GM18517 (cell line): ENCODE measurements at regions not wholly inside any gene's neighbourhood (a gene's known extent, or its start where the extent isn't known, plus 50 kb on each side); places are given as distances from the start of the nearest gene placed in this dataset.
"Not testable (repeated sequence)": the region's sequence is repeated elsewhere in the genome, so short reads cannot be mapped to it uniquely, and the experiment has no call there.

Experiments
- ATAC-seq: cut with Tn5 transposase; IDR thresholded peaks from one replicate; pipeline ENCODE4 v1.9.1; 2021; ENCODE audit warnings: mild to moderate bottlenecking, moderate library complexity; ENCODE audit not compliant: unreplicated experiment

DNA sequence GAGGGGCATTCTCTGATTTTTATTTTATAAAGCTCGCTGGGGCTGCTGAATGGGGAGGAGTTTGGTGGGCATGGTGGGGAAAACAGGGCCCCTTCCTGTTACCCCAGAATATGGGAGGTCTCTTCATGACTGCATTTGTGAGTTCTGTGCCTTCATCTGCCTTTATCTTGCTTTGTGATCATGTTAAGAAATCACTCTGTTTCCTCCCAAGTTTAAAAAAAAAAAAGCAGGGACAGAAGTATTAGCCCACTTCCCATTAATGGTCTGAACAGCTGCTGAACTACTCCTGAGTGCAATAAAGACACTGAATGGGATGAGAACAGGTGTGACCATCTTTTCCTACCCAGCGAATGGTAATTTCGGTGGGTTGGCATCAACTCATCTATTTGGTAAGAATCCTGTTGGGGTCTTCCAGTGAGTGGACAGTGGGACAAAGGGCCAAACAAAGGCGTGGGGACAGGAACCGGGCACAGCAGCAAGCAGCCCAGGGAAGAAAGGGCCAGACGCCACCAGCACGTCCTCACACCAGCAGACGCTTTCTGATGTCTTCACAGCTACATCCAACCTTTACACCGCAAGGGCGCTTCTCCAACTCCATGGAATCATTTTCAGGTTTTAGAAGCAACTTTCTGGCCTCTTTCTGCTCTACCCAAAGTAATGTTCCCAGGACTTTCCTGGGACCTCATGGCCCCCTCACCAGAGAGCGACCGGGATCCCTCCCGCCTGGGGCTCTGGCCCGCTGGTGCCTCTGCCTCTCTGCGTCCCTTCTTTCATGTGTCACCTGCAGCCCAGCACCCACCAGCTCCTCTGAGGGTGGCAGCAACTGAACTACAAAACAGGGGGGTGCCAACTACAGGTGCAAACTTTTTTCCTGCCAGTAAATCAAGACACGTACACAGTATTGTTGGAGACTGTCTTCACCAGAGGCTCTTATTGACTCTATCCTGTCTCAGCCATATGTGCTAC lies 160.2 kb downstream of the ADSS2 start:
- no peak for ATAC-seq

DNA sequence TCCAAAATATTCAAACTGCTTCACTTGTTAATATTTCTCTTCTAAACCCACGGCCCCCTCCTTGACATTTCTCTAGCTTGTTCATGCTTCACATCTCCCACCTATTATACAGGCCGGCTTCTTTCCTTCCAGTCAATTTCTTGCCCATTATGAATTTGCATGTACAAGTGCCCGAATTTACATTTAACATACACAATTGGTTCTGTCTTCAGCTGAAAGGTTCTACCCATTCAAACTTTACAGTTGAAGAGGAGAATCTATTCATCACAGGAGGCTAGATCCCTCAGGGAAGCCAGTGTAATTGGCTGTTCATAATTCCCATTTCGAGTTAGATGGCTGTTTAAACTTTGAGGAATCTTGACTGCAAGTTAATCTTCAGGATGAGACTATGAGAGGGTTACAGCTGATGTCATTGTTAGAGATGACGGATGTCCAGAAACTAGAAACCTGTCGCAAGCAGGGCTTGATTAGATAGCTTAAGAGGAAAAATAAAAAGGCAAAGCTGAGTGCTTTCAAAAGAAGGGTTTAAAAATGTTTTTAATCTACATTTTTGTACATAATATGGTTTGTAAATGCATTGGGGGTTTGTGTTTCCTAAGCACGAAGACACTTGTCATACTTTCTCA lies 157.0 kb downstream of the ADSS2 start:
- no peak for ATAC-seq

DNA sequence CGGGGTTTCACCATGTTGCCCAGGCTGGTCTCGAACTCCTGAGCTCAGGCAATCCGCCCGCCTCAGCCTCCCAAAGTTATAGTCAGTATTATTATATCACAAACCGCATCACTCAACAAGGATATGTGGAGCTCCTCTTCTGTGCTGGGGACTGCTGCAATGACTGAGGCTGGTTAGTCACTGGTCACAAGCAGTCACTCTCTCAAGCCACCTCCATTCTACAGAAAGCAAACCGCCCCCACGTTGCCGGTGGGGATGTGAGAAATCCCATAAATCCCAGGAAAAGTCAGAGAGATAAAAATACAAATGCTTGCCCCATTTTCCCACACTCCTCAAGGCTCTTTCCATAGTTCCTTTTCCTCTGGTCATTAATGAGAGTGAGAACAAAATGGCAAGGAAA lies 155.7 kb downstream of the ADSS2 start:
- no peak for ATAC-seq

DNA sequence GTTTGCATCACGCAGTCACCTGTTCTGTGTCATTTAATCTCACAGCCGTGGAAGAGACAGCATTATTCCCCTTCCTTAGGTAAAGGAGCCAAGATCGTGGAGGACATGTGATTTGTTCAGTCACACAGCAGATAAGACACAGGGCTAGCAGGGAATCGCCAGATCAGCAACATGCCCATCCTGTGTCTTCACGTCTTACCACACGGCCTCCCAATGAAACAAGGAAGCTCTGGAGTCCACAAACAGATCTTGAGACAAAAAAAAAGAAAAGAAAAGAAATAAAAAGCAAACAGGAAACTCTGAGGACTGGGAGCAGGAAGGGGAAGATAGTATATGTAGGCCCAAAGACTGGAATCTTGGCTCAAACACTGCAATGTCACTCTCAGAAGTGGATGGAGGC lies 155.3 kb downstream of the ADSS2 start:
- ATAC-seq = no peak

DNA sequence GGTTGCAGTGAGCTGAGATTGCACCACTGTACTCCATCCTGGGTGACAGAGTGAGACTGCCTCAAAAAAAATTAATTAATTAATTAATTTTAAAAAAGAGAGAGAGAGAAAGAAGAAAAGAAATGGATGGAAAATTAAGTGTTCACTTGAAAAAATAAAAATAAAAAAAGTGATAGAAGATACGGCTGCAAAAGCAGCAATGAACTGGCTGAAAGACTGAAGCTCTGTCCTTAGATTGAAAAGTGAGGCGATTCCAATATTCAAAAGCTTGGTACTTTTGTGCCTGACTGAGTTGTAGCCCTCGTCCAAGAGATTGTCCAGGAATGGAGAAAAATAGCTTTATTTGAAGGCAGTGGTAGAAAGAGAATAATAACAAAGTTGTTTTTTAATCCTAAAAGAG lies 154.6 kb downstream of the ADSS2 start:
- no peak for ATAC-seq

DNA sequence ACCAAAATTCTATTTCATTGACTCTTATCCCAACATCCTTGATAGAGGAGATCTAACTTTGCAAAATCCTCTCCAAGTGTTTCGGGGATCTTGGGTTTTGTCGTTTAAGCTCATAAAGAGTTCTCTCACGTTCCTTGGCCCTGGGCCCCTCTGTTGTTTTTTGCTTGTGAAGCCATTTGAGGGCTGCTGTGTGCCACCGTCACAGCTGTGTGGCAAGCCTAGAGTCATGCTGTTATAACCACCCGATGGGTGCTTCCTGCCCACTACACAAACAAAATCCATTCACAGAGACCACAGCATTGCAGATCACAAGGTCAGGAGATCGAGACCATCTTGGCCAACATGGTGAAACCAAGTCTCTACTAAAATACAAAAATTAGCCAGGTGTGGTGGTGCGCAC lies 154.1 kb downstream of the ADSS2 start:
- no peak for ATAC-seq

DNA sequence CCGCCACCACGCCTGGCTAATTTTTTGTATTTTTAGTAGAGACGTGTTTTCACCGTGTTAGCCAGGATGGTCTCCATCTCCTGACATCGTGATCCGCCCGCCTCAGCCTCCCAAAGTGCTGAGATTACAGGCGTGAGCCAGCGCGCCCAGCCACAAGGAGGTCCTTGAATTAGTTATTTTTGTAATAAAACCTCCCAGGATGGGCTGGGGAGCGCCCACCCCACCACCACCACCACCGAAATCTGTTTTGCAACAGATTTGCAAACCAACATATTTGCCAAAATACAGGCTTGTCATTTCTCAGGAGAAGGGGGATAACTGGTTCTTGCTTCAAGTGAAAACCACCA lies 151.7 kb downstream of the ADSS2 start:
- ATAC-seq = not testable (repeated sequence)

DNA sequence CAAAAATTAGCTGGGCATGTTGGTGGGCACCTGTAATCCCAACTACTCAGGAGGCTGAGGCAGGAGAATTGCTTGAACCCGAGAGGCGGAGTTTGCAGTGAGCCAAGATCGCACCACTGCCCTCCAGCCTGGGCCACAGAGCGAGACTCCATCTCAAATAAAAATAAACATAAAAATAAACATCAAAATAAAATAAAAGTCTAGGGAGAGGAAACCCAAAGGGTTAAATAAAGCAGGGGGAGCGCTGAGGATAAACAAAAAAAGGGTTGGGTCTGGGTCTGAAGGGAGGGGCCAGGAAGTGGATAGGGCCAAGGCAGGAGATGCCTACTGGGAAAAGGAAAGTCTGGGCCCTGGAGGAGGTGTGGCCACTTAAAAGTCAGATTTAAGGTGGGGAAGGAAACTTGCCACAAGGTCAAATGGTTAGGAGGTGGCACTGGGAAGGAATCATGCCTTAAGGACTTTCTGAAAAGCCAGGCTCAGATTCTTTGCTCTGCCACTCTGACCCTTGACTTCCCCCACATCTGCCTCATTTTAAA lies 150.0 kb downstream of the ADSS2 start:
- no peak for ATAC-seq

DNA sequence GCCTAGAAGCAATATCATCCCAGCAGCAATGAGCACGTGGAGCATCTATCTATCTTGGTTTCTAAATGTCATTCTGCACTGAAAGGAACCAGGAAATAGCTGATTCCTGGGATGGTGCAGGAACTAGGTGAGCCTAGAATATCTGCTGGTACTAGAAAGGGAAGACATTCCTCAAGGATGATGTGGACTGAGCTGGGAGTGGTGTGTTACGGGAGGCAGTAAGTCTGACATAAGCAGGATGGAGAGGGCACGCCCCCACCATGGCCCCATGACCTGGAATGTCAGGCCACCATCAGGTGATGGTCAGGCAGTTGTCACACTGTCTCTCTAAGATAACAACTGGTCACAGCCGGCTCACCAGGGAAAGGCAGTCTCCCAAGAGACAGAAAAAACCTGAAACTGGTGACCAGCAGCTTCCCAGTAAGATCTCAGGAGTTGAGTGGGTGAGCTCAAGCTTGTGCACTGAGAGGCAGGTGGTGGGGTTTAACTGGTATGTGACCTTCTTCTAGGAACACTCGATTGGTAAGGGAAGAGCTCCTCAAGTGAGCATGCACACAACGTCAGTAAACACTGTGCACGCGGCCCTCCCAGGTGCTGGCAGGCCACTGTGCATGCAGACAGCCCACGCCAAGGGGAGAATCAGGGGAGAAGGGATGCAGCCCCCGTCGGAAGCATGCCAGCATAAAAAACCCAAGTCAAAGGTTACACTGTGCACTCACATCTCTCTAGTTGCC lies 148.7 kb downstream of the ADSS2 start:
- ATAC-seq = no peak

DNA sequence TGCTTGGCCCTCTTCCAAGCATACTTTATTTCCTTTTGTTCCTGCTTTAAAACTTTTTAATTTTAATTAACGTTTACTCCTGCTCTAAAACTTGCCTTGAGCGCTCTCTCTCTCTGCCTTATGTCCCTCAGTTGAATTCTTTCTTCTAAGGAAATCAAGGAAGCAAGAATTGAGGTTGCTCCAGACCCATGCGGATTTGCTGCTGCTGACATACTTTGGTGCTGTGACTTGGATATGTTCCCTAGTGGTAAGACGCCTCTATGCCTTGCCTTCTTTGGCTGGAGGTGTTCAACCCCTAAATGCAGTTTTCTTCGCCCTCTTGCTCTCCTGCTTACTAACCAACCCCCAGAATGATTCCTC lies 148.1 kb downstream of the ADSS2 start:
- no peak for ATAC-seq

DNA sequence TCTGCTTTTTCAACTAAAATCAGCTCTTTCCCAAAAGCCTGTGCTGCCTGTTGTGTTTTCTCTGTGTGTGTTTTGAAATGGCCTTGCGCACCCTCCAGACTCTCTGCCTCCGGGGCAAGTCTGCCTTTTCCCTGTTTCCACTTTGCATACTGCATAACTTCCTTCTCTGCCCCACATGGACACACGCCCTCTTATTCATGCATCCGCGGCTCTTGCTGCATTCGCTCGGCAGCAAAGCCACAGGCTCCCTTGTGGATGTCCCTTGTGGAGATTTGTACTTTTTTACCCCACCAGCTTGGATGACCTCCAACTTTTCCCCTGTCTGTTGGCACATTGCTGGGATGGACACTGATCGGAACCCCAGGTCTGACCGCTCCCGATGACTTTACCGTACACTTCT lies 147.6 kb downstream of the ADSS2 start:
- ATAC-seq = no peak

DNA sequence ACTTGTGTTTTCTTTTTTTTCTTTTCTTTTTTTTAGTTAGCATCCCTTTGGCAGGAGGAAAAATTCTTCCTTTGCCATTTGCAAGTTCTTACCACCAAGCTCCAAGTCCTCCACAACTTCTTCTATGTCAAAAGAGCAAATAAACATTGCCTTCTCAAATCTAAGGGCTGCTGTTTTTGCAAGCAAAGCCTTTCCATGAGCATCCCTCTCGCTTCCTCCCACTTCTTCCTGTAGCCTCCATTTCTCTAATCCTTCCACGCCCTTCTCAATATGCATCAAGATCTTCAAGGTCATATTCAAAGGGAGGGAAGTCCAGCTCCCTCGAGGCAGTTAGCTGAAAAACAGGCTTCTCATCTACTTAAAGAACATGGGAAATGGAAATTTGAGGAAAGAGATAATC lies 147.1 kb downstream of the ADSS2 start:
- no peak for ATAC-seq

DNA sequence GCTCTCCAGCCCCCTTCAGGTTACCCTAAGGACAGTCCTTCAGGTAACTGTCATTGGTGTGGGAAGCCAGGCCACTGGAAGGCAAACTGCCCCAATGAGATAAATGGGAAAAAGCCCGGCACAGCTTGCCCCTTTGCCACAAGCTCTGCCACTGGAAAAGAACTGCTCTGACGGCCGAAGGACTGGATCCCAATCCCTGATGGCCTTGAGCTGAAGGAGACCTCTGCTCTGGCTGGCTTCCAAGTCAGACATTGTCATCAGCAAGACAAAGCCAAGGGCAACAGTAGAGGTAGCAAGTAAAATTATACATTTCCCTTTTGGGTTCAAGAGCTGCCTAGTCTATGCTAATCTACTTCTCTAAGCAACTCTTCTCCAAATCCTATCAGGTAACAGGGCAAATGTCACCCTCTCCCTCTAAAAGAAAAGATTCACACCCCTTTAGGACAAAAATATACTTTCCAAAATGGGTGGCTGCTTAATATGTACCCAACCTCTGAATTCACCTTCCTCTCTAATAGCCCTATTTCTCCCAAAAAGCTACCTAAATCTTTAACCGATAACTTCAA lies 145.8 kb downstream of the ADSS2 start:
- no peak for ATAC-seq

DNA sequence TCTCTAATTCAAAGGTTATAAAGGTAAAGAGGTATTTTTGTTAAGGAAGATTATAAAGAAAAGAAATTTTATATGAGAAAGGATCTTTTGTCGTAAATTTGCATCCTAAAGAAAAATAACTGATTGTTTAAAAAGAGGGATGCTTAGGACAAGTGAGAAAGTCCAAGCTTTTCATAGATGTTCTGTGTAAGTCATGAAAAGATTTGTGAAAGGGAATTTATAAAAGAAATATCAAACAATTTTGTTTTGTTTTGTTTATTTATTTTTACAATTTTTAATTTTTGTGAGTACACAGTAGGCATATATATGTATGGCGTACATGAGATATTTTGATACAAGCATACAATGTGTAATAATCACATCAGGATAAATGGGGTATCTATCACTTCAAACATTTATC lies 145.2 kb downstream of the ADSS2 start:
- no peak for ATAC-seq

DNA sequence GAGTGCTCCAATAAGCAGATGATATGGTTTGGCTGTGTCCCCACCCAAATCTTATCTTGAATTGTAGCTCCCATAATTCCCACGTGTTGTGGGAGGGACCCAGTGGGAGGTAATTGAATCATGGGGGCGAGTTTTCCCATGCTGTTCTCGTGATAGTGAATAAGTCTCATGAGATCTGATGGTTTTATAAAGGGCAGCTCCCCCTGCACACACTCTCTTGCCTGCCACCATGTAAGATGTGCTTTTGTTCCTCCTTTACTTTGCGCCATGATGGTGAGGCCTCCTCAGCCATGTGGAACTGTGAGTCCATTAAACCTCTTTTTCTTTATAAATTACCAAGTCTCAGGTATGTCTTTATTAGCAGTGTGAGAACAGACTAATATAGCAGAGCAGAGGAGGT lies 142.5 kb downstream of the ADSS2 start:
- not testable (repeated sequence) for ATAC-seq

DNA sequence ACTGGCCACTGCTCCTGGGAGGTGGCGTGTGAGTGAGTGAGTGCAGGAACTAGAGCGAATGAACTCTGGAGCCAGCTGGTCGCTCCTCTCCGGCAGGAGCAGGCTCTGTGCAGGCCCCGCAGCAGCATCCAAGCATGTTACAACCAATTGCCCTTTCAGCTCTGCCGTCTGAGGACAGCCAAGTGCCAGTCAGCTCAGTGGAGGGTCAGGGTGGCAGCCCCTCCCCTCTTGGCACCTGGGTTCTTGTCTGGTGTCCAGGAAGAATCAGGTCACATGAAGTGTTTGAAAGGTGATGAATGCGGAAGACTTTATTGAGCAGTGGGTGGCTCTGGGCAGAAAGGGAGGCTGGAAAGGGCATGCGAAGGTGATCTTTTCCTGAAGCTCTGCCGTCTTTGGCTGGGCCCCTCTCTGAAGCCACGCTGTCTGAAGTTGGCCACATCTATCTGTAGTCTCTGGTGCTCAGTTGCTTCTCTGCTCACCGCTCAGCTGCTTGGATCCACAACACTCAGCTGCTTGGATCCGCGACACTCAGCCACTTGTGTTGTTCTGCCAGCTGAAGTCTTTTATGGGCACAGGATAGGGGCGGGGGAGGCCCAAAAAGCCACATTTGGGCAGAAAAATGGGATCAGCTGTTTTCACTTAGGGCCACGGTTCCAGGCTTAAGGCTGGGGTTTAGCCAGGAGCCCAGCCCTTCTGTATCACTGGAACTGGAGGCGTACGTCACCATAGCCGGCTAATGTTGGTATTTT lies 139.8 kb downstream of the ADSS2 start:
- no peak for ATAC-seq

DNA sequence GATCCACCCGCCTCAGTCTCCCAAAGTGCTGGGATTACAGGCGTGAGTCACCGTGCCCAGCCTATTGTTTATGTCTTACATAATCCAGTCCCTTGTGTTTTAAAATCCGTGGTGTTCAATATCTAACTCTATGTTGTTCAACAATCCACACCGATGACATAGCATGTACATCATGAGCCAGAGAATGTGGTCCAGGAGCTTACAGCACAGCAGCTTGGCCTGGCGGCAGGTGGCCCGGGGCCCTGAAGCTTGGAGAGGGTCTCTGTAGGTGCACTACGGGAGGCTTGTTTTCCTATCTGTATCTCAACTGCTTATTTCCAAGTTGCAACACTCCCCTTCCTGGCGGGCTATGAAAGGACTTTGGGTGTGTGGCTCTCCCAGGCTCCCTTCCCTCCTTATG lies 138.4 kb downstream of the ADSS2 start:
- ATAC-seq = no peak

DNA sequence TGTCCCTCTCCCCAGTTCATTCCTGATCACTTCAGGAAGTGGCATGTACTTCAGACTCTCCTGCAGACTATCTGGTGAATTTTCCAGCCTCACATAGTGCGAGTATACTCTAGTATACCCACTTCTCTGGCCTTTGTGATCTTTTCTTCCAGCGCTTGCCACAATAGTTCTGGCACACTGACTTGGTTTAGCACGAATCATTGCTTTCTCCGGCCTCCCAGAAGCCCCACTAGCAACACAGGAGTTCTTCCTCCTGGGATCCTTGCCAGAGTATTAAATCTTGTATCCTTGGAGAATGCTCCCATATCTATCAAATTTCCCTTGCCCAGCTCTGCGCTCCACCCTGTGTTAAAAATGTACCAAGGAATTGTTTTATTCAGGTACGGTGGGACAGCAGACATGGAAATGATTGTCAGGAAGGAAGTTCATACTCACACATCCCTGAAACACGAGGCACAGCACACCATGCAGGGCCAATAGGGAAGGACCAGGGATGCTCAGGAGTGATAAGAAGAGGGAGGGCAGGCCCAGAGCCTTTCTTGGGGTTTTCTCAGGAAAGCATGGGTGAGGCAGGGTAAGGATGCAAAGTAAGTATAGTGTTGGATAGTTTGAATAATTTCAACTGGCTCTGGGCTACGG lies 136.7 kb downstream of the ADSS2 start:
- no peak for ATAC-seq

DNA sequence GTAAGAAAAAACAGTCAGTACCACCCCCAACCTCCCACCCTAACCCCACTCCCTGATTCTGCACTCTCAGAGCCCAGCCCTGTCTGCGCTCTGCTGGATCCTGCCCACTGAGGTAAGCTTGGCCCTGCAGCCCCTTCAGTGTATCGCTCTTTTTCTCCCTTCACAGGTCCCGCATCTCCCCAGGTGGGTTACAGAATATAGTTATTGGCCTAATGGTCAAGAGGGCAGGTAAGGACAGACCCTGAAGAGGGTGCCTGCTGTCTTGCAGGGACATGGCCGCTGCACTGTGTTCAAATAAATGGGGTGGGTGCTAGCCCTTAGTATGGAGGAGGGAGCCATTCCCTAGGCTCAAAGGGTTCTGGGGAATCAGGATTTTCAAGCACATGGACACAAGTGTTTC lies 135.7 kb downstream of the ADSS2 start:
- ATAC-seq = no peak

DNA sequence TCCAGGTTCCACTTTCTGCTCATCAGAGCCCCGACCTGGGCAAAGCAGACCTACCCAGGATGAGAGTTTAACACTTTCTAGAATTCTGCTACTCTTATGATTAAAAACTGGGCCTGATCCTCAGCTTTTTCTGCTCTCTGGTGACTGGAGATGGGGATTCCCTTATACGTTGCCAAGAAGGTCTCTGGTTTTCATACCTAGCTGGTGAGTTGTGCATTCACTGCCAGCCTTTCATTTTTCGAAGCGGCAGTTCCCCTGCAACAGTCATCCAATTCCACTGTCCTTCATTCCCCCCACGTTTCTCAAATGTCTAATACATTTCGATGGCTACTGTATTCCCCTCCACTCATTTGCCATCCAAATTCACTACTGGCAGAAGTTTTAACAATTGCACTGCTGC lies 135.3 kb downstream of the ADSS2 start:
- no peak for ATAC-seq
